ENCODE measurements at regions not wholly inside any gene's neighbourhood (a gene's known extent, or its start where the extent isn't known, plus 50 kb on each side); places are given as distances from the start of the nearest gene placed in this dataset.

- ChIA-PET CTCF (interaction anchor here (1.2 kb wide), 1 partner anchor 10 kb away, joined by 3 read pairs; no protein-coding TSS in a partner anchor), POLR2A (no interaction called here)
- ATAC-seq (no peak), DNase-seq (ENCODE audit: low read depth in 1 of 2, low spot score in 1 of 2) (no peak), FAIRE-seq (no peak)
- peak overlapping the region in 1 of 2 experiments; percentile 47; a peak in 1 of 6 replicates for H3K27ac ChIP-seq
- no peak overlapping the region for H3K4me3 ChIP-seq
- TF ChIP-seq ELK1 (IDR thresholded peaks at IDR 0.05; ENCODE audit: low read depth, low read length) (no peak), RARB (CRISPR knock-in tag; IDR thresholded peaks at IDR 0.05) (no peak), BCL3 (IDR thresholded peaks at IDR 0.05) (no peak), CHD2 (IDR thresholded peaks at IDR 0.05; ENCODE audit: low read length, partially characterized antibody) (no peak), JUN (IDR thresholded peaks at IDR 0.05) (no peak), RNF2 (IDR thresholded peaks at IDR 0.05; ENCODE audit: borderline replicate concordance, low read depth) (no peak), FOSL2 (IDR thresholded peaks at IDR 0.05) (no peak), FOSL2 (CRISPR knock-in tag; IDR thresholded peaks at IDR 0.05) (no peak), CEBPB (IDR thresholded peaks at IDR 0.05) (no peak), HOXB13 (CRISPR knock-in tag; IDR thresholded peaks at IDR 0.05; ENCODE audit: low read depth) (no peak), NR3C1 (IDR thresholded peaks at IDR 0.05) (no peak), JUNB (IDR thresholded peaks at IDR 0.05) (no peak), SMC3 (IDR thresholded peaks at IDR 0.05) (no peak), HOXA7 (CRISPR knock-in tag; IDR thresholded peaks at IDR 0.05) (no peak), CTCF (IDR thresholded peaks at IDR 0.05) (no peak), RCOR1 (IDR thresholded peaks at IDR 0.05; ENCODE audit: low read depth, low read length) (no peak), ATOH8 (CRISPR knock-in tag; IDR thresholded peaks at IDR 0.05; ENCODE audit: low read depth) (no peak), E2F6 (IDR thresholded peaks at IDR 0.05; ENCODE audit: borderline replicate concordance, low read depth) (no peak), HOXB5 (CRISPR knock-in tag; IDR thresholded peaks at IDR 0.05) (no peak)
- H3K4me1 ChIP-seq: peaks cover 77% of the 10 kb centered on the region
- H3K4me2 ChIP-seq: no peak overlapping the region; the same call in 2 of the 3 replicates
- no peaks in the 10 kb centered on the region for H3K9me3 ChIP-seq
Measured at GRCh38 chr6:56750686-56751085, 108.0 kb upstream of the DST start.

- ChIA-PET CTCF (interaction anchor here (1.1 kb wide), 1 partner anchor 9 kb away, joined by 3 read pairs; no protein-coding TSS in a partner anchor), POLR2A (no interaction called here)
- H3K9me3 ChIP-seq: no peaks in the 10 kb centered on the region
- H3K27ac ChIP-seq: peak overlapping the region; percentile 63 to 81
- FAIRE-seq: peak; percentile 74
- 71% methylated on average over 3 of the region's 3 CpGs for WGBS (ENCODE audit: missing lambda C conversion rate)
- no peak overlapping the region for H3K4me3 ChIP-seq
- peak; percentile 88 for ATAC-seq
- TF ChIP-seq JUNB (IDR thresholded peaks at IDR 0.05) (peak; percentile 54), ZSCAN20 (CRISPR knock-in tag; IDR thresholded peaks at IDR 0.05) (no peak), FOSL2 (IDR thresholded peaks at IDR 0.05) (peak; percentile 61; the same call in 1 of the 2 replicates), FOSL2 (CRISPR knock-in tag; IDR thresholded peaks at IDR 0.05) (peak; percentile 87), EHMT2 (IDR thresholded peaks at IDR 0.05; ENCODE audit: low read depth) (no peak), JUN (IDR thresholded peaks at IDR 0.05) (0 out of 5 replicates have a peak, but pooled peaks of 1 of the 2 experiments have one; percentile 23), RNF2 (IDR thresholded peaks at IDR 0.05; ENCODE audit: borderline replicate concordance, low read depth) (no peak), RAD21 (conservative IDR thresholded peaks at IDR 0.05 in 1 of 2, IDR thresholded peaks at IDR 0.05 in 1 of 2) (no peak)
- peak overlapping the region; percentile 74 for H3K4me2 ChIP-seq
- H3K4me1 ChIP-seq: peaks cover 80% of the 10 kb centered on the region
- DNase-seq (ENCODE audit: low read depth in 1 of 2, low spot score in 1 of 2): peak in 1 of 2 experiments; percentile 28
Measured at GRCh38 chr6:56749632-56750151, 107.0 kb upstream of the DST start.
